ENCODE measurements at regions not wholly inside any gene's neighbourhood (a gene's known extent, or its start where the extent isn't known, plus 50 kb on each side); places are given as distances from the start of the nearest gene placed in this dataset.
"Not testable (repeated sequence)": the region's sequence is repeated elsewhere in the genome, so short reads cannot be mapped to it uniquely, and the experiment has no call there.

GRCh38 chrX:74065831-74066390 lies 213.4 kb upstream of the XIST start:
- DNase-seq (ENCODE audit: low spot score) = no peak

DNA sequence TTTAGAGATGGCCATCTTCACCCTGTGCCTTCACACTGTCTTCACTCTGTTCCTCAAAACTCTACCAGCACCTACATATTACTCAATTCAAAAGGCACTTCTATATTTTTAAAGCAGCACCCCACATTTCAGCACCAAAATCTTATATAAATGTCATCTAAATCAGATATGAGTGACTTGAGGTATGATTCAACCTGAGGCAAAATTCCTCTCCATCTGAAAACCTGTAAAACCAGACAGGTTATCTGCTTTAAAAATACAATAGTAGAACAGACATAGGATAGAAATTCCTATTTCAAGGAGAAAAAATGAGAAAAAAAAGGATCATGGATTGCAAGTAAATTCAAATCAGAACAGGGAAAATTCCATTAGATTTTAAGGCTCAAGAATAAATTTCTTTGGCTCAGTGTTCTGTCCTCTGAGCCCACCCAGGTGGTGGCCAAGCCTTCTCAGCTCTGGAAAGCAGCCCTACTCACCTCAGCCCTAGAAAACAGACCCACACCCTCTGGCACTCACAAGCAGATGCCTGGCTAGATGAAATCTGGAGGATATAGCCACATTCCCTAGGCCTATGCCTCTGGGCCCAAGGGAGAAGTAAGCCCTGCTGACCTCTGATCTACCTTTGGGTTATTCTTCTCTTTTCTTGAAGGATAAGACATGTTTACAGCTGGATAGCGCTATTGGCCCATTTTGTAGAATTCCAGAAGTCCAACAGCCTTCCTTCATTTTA lies 211.1 kb upstream of the XIST start:
- no peak for DNase-seq (ENCODE audit: low spot score)

DNA sequence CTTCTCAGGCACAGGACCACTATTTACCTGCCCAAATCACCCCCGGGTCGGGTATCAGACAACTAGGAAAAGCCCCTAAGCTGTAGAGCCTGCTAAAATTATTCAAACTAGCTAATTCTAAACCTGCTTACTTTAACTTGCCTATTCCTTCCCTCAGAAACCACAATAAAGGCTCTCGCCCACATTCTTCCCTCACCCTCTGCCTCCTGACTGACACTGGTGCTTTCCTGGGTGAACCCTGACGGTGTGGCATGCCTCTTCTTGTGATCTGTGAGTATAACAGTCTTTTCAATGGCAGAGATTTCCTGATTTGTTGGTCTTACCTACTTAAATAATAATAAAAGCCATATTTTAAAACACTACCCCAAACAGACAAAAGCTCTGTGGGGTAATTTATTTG lies 209.4 kb upstream of the XIST start:
- no peak for DNase-seq (ENCODE audit: low spot score)

GRCh38 chrX:74049126-74049525 lies 196.6 kb upstream of the XIST start:
- no peak for DNase-seq (ENCODE audit: low spot score)

DNA sequence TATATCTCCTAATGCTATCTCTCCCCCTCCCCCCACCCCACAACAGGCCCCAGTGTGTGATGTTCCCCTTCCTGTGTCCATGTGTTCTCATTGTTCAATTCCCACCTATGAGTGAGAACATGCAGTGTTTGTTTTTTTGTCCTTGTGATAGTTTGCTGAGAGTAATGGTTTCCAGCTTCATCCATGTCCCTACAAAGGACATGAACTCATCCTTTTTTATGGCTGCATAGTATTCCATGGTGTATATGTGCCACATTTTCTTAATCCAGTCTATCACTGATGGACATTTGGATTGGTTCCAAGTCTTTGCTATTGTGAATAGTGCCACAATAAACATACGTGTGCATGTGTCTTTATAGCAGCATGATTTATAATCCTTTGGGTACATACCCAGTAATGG lies 181.6 kb upstream of the XIST start:
- DNase-seq (ENCODE audit: low spot score) = not testable (repeated sequence)

DNA sequence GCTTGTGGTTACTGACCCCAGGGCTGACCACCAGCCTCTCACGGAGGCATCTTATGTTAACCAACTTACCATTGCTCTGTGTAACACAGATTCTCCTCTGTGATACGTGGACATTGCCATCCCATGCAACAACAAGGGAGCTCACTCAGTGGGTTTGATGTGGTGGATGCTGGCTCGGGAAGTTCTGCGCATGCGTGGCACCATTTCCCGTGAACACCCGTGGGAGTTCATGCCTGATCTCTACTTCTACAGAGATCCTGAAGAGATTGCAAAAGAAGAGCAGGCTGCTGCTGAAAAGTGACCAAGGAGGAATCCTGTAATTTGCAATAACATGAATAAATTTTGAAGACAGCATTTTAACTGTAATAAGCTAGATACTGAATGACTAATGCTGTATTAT lies 179.0 kb upstream of the XIST start:
- DNase-seq (ENCODE audit: low spot score) = not testable (repeated sequence)

- not testable (repeated sequence) for DNase-seq (ENCODE audit: low spot score)
Measured at GRCh38 chrX:74030766-74031165, 178.3 kb upstream of the XIST start.

- DNase-seq (ENCODE audit: low spot score) = not testable (repeated sequence)
Measured at GRCh38 chrX:74025145-74025544, 172.6 kb upstream of the XIST start.

DNA sequence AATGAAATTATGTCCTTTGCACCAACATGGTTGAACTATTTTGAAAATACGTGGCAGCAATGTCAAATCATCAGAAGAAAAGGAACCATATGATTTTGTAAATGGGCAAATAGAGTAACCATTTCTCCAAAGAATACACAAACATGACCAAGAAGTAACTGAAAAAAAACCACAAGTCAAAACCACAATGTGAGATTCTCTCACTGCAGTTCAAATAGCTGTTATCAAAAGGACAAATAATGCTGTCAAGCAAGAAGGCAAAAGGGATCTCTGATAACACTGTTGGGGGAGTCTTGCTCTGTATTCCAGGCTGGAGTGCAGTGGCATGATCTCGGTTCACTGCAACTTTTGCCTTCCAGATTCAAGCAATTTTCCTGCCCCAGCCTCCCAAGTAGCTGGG lies 170.7 kb upstream of the XIST start:
- no peak for DNase-seq (ENCODE audit: low spot score)

DNA sequence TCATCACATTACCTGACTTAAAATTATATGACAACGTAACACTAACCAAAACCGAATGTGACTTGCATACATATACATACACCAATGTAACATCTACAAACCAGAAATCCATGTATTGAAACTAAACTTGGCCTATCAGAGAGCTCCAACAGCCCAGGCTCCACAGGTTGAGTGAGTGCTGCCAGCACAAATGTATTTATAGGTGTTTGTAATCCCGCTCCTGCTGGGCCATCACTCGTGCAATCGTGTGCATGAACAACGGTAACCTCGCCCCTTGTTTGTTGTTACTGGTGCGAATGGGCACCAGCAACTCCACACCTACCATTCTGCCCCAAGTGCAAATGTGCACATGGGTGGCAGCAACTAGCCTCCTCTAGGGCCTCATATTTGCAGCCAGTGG lies 165.7 kb upstream of the XIST start:
- no peak for DNase-seq (ENCODE audit: low spot score)

GRCh38 chrX:74015379-74016019 lies 163.0 kb upstream of the XIST start:
- peak; percentile 72 for DNase-seq (ENCODE audit: low spot score)

DNA sequence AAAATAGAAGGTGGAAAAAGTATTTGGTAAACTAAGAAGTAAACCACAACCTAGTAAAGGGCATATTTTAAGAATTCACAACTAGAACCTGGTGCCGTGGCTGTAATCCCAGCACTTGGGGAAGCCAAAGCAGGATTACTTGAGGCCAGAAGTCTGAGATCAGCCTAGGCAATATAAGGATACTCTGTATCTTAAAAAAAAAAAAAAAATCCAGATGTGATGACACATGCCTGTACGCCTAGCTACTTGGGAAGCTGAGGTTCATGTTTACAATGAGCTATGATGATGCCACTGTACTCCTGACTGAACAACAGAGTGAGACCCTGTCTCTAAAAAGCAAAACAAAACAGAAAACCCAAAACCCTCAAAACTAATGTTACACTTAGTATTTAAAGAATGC lies 156.5 kb upstream of the XIST start:
- DNase-seq (ENCODE audit: low spot score) = no peak

DNA sequence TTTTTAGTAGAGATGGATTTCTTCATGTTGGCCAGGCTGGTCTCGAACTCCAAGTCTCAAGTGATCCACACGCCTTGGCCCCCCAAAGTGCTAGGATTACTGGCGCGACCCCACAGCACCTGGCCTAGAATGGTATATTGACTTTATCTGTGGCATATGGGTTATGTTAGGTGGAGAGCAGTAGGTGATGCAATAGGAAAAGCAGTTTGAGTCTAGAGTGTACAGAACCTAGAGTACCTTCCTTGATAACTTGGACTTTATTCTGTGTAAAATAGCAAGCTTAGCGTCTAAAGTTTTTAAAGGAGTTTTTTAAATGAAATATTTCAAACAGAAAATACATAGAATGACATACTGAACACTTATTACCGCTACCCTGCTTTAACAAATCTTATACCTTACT lies 139.5 kb upstream of the XIST start:
- no peak for DNase-seq (ENCODE audit: low spot score)

DNA sequence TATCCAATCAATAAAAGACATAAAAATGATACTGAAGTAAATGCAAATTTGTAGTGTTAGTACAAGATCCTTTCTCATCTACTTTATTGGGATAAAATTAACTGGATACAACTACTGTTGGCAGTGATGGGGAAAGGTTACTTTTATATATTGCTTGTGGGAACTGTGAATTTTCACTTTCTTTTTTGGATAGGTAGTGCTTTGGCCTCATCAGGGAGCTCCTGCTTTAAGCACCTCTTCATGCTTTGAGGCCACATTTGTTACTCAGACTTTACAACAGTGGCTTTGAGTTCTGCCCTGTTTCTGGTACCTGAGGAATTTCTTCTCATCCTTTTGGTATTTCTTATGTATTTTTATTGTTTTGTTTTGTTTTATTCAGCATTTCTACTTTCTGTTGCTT lies 134.7 kb upstream of the XIST start:
- DNase-seq (ENCODE audit: low spot score) = no peak

- DNase-seq (ENCODE audit: low spot score) = no peak
Measured at GRCh38 chrX:73979551-73980131, 127.1 kb upstream of the XIST start.

GRCh38 chrX:73977542-73978169 lies 125.1 kb upstream of the XIST start:
- no peak for DNase-seq (ENCODE audit: low spot score)

GRCh38 chrX:73967461-73967860 lies 114.9 kb upstream of the XIST start:
- DNase-seq (ENCODE audit: low spot score) = not testable (repeated sequence)

DNA sequence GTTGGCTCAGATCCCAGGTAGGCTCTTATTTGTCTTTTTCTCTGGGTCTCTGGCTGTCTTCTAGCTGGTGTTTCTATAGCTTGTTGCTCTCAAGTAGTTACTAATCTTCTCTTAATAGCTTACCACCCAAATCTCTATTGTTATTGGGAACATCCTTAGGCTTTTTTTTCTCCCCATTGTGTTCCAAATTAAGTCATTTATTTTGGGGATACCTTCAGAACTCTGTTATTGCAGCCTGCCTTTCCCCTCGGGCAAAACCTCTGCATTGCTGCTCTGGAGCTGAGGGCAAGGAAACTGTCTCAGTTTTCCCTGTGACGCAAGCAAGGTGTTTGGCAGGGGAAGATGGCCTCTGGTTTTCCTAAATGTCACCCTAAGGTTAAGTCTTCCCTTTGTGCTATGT lies 113.3 kb upstream of the XIST start:
- no peak for DNase-seq (ENCODE audit: low spot score)

DNA sequence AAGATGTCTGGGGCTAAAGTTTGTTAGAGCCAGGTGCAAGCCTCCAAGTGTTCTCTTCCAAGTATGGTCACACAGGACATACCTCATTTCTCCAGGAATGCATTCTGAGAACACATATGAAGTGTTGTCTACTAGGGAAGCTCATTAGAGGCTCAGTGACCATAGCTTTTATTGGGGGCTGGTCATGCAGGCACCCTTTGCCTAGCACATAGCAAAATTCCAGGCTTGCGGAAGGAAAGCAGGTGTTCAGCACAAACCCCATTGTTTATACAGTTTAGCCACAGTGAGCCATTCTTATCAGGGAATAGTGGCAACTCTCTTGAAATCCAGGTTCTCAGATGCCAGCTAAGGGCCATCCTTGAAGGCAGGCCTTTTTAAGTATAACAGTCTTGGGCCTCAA lies 112.1 kb upstream of the XIST start:
- DNase-seq (ENCODE audit: low spot score) = no peak

DNA sequence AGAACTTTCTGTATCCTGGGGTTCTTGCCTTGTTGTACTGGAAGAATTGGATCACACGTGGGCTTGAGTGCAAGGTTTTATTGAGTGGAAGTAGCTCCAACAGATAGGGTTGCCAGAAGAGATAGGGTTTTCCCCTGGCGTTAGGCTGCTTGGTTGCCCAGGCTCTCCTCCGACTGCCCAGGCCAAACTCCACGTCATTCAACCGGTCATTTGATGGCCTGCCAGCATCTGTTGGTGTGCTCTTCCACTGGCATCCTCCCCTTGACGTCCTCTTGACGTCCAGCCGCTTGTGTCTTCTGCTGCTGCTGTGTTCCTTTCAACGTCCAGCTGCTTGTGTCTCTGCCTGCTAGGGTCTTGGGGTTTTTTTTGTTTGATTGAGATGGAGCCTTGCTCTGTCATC lies 111.2 kb upstream of the XIST start:
- no peak for DNase-seq (ENCODE audit: low spot score)

DNA sequence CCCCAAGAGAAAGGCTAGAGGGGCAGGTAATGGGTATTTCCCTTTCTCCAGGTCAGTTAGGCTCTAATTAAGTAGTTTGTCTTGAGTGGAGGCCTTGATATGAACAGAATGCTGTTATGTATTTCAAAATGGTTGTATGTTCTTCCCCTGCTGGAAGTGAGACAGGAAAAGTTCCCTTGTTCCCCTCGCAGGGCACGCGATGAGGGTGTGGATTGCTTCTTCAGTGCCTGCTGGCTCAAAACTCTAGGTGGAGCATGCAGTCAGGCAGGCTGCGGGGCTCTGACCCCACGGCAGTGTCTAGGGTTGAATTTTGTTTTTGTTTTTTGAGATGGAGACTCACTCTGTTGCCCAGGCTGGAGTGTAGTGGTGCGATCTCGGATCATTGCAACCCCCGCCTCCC lies 110.4 kb upstream of the XIST start:
- DNase-seq (ENCODE audit: low spot score) = no peak

DNA sequence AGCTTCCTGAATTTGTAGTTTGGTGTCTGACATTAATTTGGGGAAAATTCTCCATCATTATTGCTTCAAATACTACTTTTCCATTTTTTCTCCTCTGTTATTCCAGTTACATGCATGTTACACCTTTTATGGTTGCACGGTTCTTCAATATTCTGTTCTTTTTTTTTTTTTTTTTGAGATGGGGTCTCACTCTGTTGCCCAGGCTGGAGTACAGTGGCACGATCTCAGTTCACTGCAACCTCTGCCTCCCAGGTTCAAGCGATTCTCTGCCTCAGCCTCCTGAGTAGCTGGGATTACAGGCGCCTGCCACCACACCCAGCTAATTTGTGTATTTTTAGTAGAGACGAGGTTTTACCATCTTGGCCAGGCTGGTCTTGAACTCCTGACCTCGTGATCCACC lies 109.4 kb upstream of the XIST start:
- not testable (repeated sequence) for DNase-seq (ENCODE audit: low spot score)

- DNase-seq (ENCODE audit: low spot score) = no peak
Measured at GRCh38 chrX:73944563-73944908, 92.0 kb upstream of the XIST start.

Data from NAMALWA (cell line).